Adrenal gland (tissue), 9 donors: ENCODE measurements at regions not wholly inside any gene's neighbourhood (a gene's known extent, or its start where the extent isn't known, plus 50 kb on each side); places are given as distances from the start of the nearest gene placed in this dataset.
"Not testable (repeated sequence)": the region's sequence is repeated elsewhere in the genome, so short reads cannot be mapped to it uniquely, and the experiment has no call there.

Experiments used
- DNase-seq, 7 donors: peaks; one replicate each; pipeline ENCODE4 v3.0.0-alpha.2; 2019 to 2020
- H3K27ac ChIP-seq, 5 donors: fragments of 200-600 bp; sonication (generic) in 4 of 5; 1 replicate in 3 of 5; 2 replicates in 2 of 5; pipeline versions ENCODE4 v1.5.1 to v1.8.0; 2016 to 2020; ENCODE audit warnings: mild to moderate bottlenecking in 1 of 5
- H3K27me3 ChIP-seq: fragments of 200-600 bp; 2 replicates; pipeline ENCODE4 v1.8.0; 2021
- H3K36me3 ChIP-seq, 2 donors: fragments of 200-600 bp; replicated peaks in 1 of 2; 1 replicate in 1 of 2; 2 replicates in 1 of 2; pipeline versions ENCODE4 v1.5.1 to v1.8.0; 2018 to 2022
- H3K4me1 ChIP-seq, 2 donors: fragments of 200-600 bp; replicated peaks in 1 of 2; 1 replicate in 1 of 2; 2 replicates in 1 of 2; pipeline versions ENCODE4 v1.5.1 to v1.8.0; 2018 to 2021
- H3K4me3 ChIP-seq, 4 donors: fragments of 200-600 bp; sonication (generic) in 3 of 4; one replicate each; pipeline ENCODE4 v1.5.1; 2016 to 2018
- H3K9me3 ChIP-seq, 3 donors: fragments of 200-600 bp; sonication (generic) in 1 of 3; replicated peaks in 1 of 3; 1 replicate in 2 of 3; 2 replicates in 1 of 3; pipeline versions ENCODE4 v1.5.1 to v1.8.0; 2016 to 2021
- CTCF ChIP-seq, 6 experiments: fragments of 450-650 bp in 4 of 6; fragments of 200-600 bp in 2 of 6; sonication (generic) in 1 of 6; IDR thresholded peaks; 1 replicate in 5 of 6; 2 replicates in 1 of 6; pipeline versions ENCODE4 v1.5.1 to v1.8.0; 2016 to 2021; ENCODE audit warnings: antibody characterized with exemption in 6 of 6, mild to moderate bottlenecking in 2 of 6, moderate library complexity in 1 of 6
- POLR2A ChIP-seq, 2 donors: fragments of 450-650 bp; IDR thresholded peaks; one replicate each; pipeline ENCODE4 v1.6.1; 2017; ENCODE audit warnings: antibody characterized with exemption in 2 of 2, mild to moderate bottlenecking in 2 of 2, moderate library complexity in 1 of 2
- WGBS, 4 donors: extraction: QIAGEN DNeasy Blood & Tissue Kit in 2 of 4; methylation state at CpG; one replicate each; pipeline versions ENCODE4 v1.1.5 to v1.1.7; 2013 to 2017; 5-methylcytosine and 5-hydroxymethylcytosine counted together
- intact Hi-C, 2 donors: fragments of 100-400 bp; cut with DNase I; formaldehyde crosslinking; loops; one replicate each; pipeline versions ENCODE4 v1.14.1 to v1.15.0; 2022 to 2023
- donor health status: healthy with polysubstance abuse.
- donor health status: Bipolar disorder and iron deficiency.
- donor health status: DM: yes; HTN: yes; CAD: no.
- donor health status: DM: no; HTN: no; CAD: no.
- donor health status: DM: no; HTN: no; CAD: no.

- intact Hi-C loops = no loop called here
These were observed 588.9 kb downstream of the CENPC start for GRCh38 chr4:66956426-66956825.

GRCh38 chr4:66955784-66956183, 589.5 kb downstream of the CENPC start:
- no peak for DNase-seq
- no peak overlapping the region for H3K27ac ChIP-seq
- H3K27me3 ChIP-seq = no peaks in the 10 kb centered on the region
- no peak for TF ChIP-seq CTCF (IDR thresholded peaks at IDR 0.05)
- TF ChIP-seq POLR2A (IDR thresholded peaks at IDR 0.05) = no peak
- H3K9me3 ChIP-seq = no peaks in the 10 kb centered on the region
- no peaks in the 10 kb centered on the region for H3K4me1 ChIP-seq
- WGBS, 4 donors = 74 to 98% (median 85%) methylated on average over 3 of the region's 3 CpGs
- intact Hi-C loops = no loop called here
- H3K4me3 ChIP-seq = no peak overlapping the region
- no peaks in the 10 kb centered on the region for H3K36me3 ChIP-seq

More at GRCh38 chr4:66956426-66956825, 588.9 kb downstream of the CENPC start:
- no peaks in the 10 kb centered on the region for H3K9me3 ChIP-seq
- no peak for DNase-seq
- H3K36me3 ChIP-seq = no peaks in the 10 kb centered on the region
- H3K4me3 ChIP-seq = no peak overlapping the region
- 78 to 91% (median 89%) methylated on average over 4 to 6 of the region's 6 CpGs for WGBS, 4 donors
- no peak for TF ChIP-seq POLR2A (IDR thresholded peaks at IDR 0.05)
- H3K4me1 ChIP-seq = no peaks in the 10 kb centered on the region
- H3K27me3 ChIP-seq = no peaks in the 10 kb centered on the region
- no peak overlapping the region for H3K27ac ChIP-seq

GRCh38 chr4:66949419-66949818, 595.9 kb downstream of the CENPC start:
- TF ChIP-seq POLR2A (IDR thresholded peaks at IDR 0.05) (no peak), CTCF (IDR thresholded peaks at IDR 0.05) (no peak)
- Histone ChIP-seq H3K27me3 (no peaks in the 10 kb centered on the region), H3K36me3 (no peaks in the 10 kb centered on the region), H3K9me3 (no peaks in the 10 kb centered on the region), H3K4me1 (no peaks in the 10 kb centered on the region), H3K27ac (no peak overlapping the region), H3K4me3 (no peak overlapping the region)
- 44 to 66% (median 56%) methylated on average over 1 of the region's 1 CpG for WGBS, 4 donors
- no peak for DNase-seq
- intact Hi-C loops = no loop called here

- no peak for DNase-seq
- 71 to 82% (median 76%) methylated on average over 1 of the region's 1 CpG for WGBS, 4 donors
- Histone ChIP-seq H3K27me3 (no peaks in the 10 kb centered on the region), H3K4me3 (no peak overlapping the region), H3K4me1 (no peaks in the 10 kb centered on the region), H3K9me3 (no peaks in the 10 kb centered on the region), H3K27ac (no peak overlapping the region), H3K36me3 (no peaks in the 10 kb centered on the region)
- intact Hi-C loops = no loop called here
- TF ChIP-seq CTCF (IDR thresholded peaks at IDR 0.05) (no peak), POLR2A (IDR thresholded peaks at IDR 0.05) (no peak)
These were observed 598.5 kb downstream of the CENPC start for GRCh38 chr4:66946761-66947160.

- no peak overlapping the region for H3K4me3 ChIP-seq
- peak in 2 of 7 donors; percentile 2 to 25 for DNase-seq
- H3K27ac ChIP-seq = no peak overlapping the region
- H3K36me3 ChIP-seq = no peaks in the 10 kb centered on the region
- intact Hi-C loops = no loop called here
- WGBS, 4 donors = 59 to 76% (median 68%) methylated on average over 4 of the region's 4 CpGs
- TF ChIP-seq CTCF (IDR thresholded peaks at IDR 0.05) (no peak), POLR2A (IDR thresholded peaks at IDR 0.05) (no peak)
- H3K4me1 ChIP-seq = no peaks in the 10 kb centered on the region
- no peaks in the 10 kb centered on the region for H3K27me3 ChIP-seq
- no peaks in the 10 kb centered on the region for H3K9me3 ChIP-seq
These were observed 602.2 kb downstream of the CENPC start for GRCh38 chr4:66943112-66943511.

GRCh38 chr4:66931981-66932380, 613.3 kb downstream of the CENPC start:
- H3K4me1 ChIP-seq, H3K36me3 ChIP-seq, DNase-seq, H3K4me3 ChIP-seq, intact Hi-C loops, H3K9me3 ChIP-seq, H3K27me3 ChIP-seq, H3K27ac ChIP-seq: not testable (repeated sequence)
- 86 to 94% (median 91%) methylated on average over 3 of the region's 3 CpGs for WGBS, 4 donors
